Gastrocnemius medialis (tissue), 4 donors: ENCODE measurements at regions not wholly inside any gene's neighbourhood (a gene's known extent, or its start where the extent isn't known, plus 50 kb on each side); places are given as distances from the start of the nearest gene placed in this dataset.

Experiments
- CTCF ChIP-seq, 5 experiments: fragments of 450-650 bp in 3 of 5; fragments of 200-600 bp in 2 of 5; sonication (generic) in 2 of 5; IDR thresholded peaks in 4 of 5; conservative IDR thresholded peaks in 1 of 5; 1 replicate in 4 of 5; 2 replicates in 1 of 5; pipeline ENCODE4 v1.5.1; 2016 to 2019; ENCODE audit warnings: antibody characterized with exemption in 5 of 5, mild to moderate bottlenecking in 3 of 5, moderate library complexity in 3 of 5
- POLR2A ChIP-seq, 2 donors: fragments of 450-650 bp; IDR thresholded peaks; one replicate each; pipeline ENCODE4 v1.6.1; 2017; ENCODE audit warnings: antibody characterized with exemption in 2 of 2, mild to moderate bottlenecking in 2 of 2, moderate library complexity in 2 of 2

DNA sequence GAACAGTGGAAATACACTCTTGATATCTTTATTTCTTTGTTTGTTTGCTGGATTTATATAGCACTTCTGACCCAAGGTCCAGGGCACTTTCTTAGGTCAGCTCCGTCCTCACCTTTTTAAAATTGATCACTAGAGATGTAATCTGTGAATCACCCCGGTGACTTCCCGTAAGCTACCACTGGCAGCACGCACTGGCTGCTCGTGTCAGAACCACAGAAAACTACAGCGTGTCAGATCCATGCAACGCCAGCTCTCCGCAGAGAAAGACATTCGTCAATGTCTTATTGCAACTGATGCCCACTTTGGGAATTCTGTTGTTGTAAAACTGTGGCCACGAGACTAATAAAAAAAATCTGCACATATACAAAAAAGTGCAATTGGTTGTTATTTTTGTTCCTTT is 779.4 kb upstream of the ZEB2 start:
- TF ChIP-seq CTCF (IDR thresholded peaks at IDR 0.05 in 4 of 5, conservative IDR thresholded peaks at IDR 0.05 in 1 of 5) (no peak), POLR2A (IDR thresholded peaks at IDR 0.05) (no peak)
